Fibroblast of lung (primary cell): ENCODE measurements at regions not wholly inside any gene's neighbourhood (a gene's known extent, or its start where the extent isn't known, plus 50 kb on each side); places are given as distances from the start of the nearest gene placed in this dataset.

Experiments used
- DNase-seq, 2 donors: peaks; one replicate each; pipeline versions ENCODE4 v3.0.0 to v3.0.0-alpha.2; 2010; ENCODE audit warnings: low read depth in 2 of 2
- H2AFZ ChIP-seq: 2 replicates; pipeline ENCODE4 v1.5.1; 2012; ENCODE audit warnings: low read length, control low read depth, inconsistent platforms
- H3K27ac ChIP-seq: 2 replicates; pipeline ENCODE4 v1.5.1; 2011; ENCODE audit warnings: low read length, control low read depth; ENCODE audit not compliant: insufficient read depth
- H3K27me3 ChIP-seq: 2 replicates; pipeline ENCODE4 v1.5.1; 2011; ENCODE audit warnings: mild to moderate bottlenecking, low read length; ENCODE audit not compliant: control insufficient read depth, insufficient read depth
- H3K36me3 ChIP-seq: 2 replicates; pipeline ENCODE4 v1.5.1; 2011; ENCODE audit warnings: low read length; ENCODE audit not compliant: control insufficient read depth, insufficient read depth
- H3K4me1 ChIP-seq: 2 replicates; pipeline ENCODE4 v1.5.1; 2011; ENCODE audit warnings: low read length; ENCODE audit not compliant: control insufficient read depth, insufficient read depth; ENCODE audit errors: extremely low read depth
- H3K4me2 ChIP-seq: 2 replicates; pipeline ENCODE4 v1.5.1; 2011; ENCODE audit warnings: low read length, control low read depth; ENCODE audit not compliant: insufficient read depth; ENCODE audit errors: extremely low read depth
- H3K4me3 ChIP-seq, 4 experiments: fragments of 200-600 bp in 1 of 4; sonication (generic) in 1 of 4; replicated peaks in 1 of 4; 2 replicates each; pipeline ENCODE4 v1.5.1; 2011 to 2016; ENCODE audit warnings: low read length in 4 of 4, low read depth in 3 of 4, mild to moderate bottlenecking in 3 of 4, control low read depth in 2 of 4, inconsistent platforms in 1 of 4, mixed read lengths in 1 of 4; ENCODE audit not compliant: insufficient read depth in 1 of 4; ENCODE audit errors: control extremely low read depth in 1 of 4
- H3K79me2 ChIP-seq: 2 replicates; pipeline ENCODE4 v1.5.1; 2012; ENCODE audit warnings: mild to moderate bottlenecking, low read length, inconsistent platforms; ENCODE audit not compliant: control insufficient read depth, insufficient read depth
- H3K9ac ChIP-seq: 2 replicates; pipeline ENCODE4 v1.5.1; 2011; ENCODE audit warnings: mild to moderate bottlenecking, low read length, control low read depth; ENCODE audit not compliant: insufficient read depth
- H3K9me3 ChIP-seq: 2 replicates; pipeline ENCODE4 v1.5.1; 2012; ENCODE audit warnings: low read depth, low read length; ENCODE audit not compliant: control insufficient read depth, insufficient read depth
- H4K20me1 ChIP-seq: 2 replicates; pipeline ENCODE4 v1.5.1; 2011; ENCODE audit warnings: low read length; ENCODE audit not compliant: control insufficient read depth, insufficient read depth; ENCODE audit errors: extremely low read depth
- CTCF ChIP-seq, 2 donors: IDR thresholded peaks in 1 of 2; conservative IDR thresholded peaks in 1 of 2; 1 replicate in 1 of 2; 2 replicates in 1 of 2; pipeline ENCODE4 v1.5.1; 2011 to 2012; ENCODE audit warnings: low read length in 2 of 2, control low read depth in 1 of 2, inconsistent platforms in 1 of 2, low read depth in 1 of 2, mild to moderate bottlenecking in 1 of 2
- EZH2 ChIP-seq: IDR thresholded peaks from 2 replicates; pipeline ENCODE4 v1.5.1; 2012; ENCODE audit warnings: low read length, control low read depth, mild to moderate bottlenecking; ENCODE audit errors: missing control alignments

GRCh38 chr4:64016893-64017292 is 392.4 kb downstream of the TECRL start:
- TF ChIP-seq CTCF (conservative IDR thresholded peaks at IDR 0.05 in 1 of 2, IDR thresholded peaks at IDR 0.05 in 1 of 2; ENCODE audit: low read depth in 1 of 2, low read length in 2 of 2), result no peak
- no peak for TF ChIP-seq EZH2
- Histone ChIP-seq H3K4me3 (no peak overlapping the region), H2AFZ (no peak overlapping the region), H4K20me1 (no peaks in the 10 kb centered on the region), H3K9ac (no peak overlapping the region), H3K27ac (no peak overlapping the region), H3K79me2 (no peaks in the 10 kb centered on the region), H3K27me3 (no peaks in the 10 kb centered on the region), H3K36me3 (no peaks in the 10 kb centered on the region), H3K9me3 (no peaks in the 10 kb centered on the region), H3K4me1 (no peaks in the 10 kb centered on the region), H3K4me2 (no peak overlapping the region)
- DNase-seq, result no peak

DNA sequence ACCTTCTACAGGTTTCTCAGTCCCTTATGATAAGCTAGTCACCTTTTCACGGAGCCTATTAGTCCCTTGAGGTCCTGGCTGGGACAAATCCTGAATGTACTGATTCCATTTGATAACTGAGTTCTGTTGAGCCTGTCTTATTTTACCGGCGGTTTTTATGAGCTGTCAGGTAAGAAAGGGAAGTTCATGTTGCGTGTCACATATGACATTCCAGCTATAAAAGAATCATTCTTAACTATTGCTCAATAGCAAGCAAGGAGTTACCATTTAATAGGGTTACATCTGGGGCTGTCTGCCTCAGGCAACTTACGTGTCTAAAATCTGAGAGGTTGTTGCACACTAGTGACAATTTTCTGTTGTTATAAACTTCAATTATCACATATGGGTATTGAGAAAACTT is 394.6 kb downstream of the TECRL start:
- no peaks in the 10 kb centered on the region for H4K20me1 ChIP-seq
- no peak for TF ChIP-seq CTCF (conservative IDR thresholded peaks at IDR 0.05 in 1 of 2, IDR thresholded peaks at IDR 0.05 in 1 of 2; ENCODE audit: low read depth in 1 of 2, low read length in 2 of 2)
- TF ChIP-seq EZH2, result no peak
- no peak overlapping the region for H3K4me2 ChIP-seq
- H3K79me2 ChIP-seq, result no peaks in the 10 kb centered on the region
- H3K4me3 ChIP-seq, result no peak overlapping the region
- no peak overlapping the region for H2AFZ ChIP-seq
- no peak overlapping the region for H3K9ac ChIP-seq
- H3K9me3 ChIP-seq, result no peaks in the 10 kb centered on the region
- H3K36me3 ChIP-seq, result no peaks in the 10 kb centered on the region
- no peaks in the 10 kb centered on the region for H3K27me3 ChIP-seq
- no peak for DNase-seq
- H3K4me1 ChIP-seq, result no peaks in the 10 kb centered on the region
- no peak overlapping the region for H3K27ac ChIP-seq

GRCh38 chr4:64001229-64001898 is 407.9 kb downstream of the TECRL start:
- no peak for TF ChIP-seq EZH2
- no peak for TF ChIP-seq CTCF (conservative IDR thresholded peaks at IDR 0.05 in 1 of 2, IDR thresholded peaks at IDR 0.05 in 1 of 2; ENCODE audit: low read depth in 1 of 2, low read length in 2 of 2)
- Histone ChIP-seq H3K27me3 (no peaks in the 10 kb centered on the region), H3K4me1 (no peaks in the 10 kb centered on the region), H3K4me2 (no peak overlapping the region), H4K20me1 (no peaks in the 10 kb centered on the region), H2AFZ (no peak overlapping the region), H3K79me2 (no peaks in the 10 kb centered on the region), H3K36me3 (no peaks in the 10 kb centered on the region), H3K9me3 (no peaks in the 10 kb centered on the region), H3K9ac (no peak overlapping the region), H3K4me3 (no peak overlapping the region), H3K27ac (no peak overlapping the region)
- DNase-seq, result no peak
